SU-DHL-6 (cell line): ENCODE measurements at regions not wholly inside any gene's neighbourhood (a gene's known extent, or its start where the extent isn't known, plus 50 kb on each side); places are given as distances from the start of the nearest gene placed in this dataset.

ENCODE experiments used
- H2AFZ ChIP-seq: fragments of 200-600 bp; sonication (generic); 2 replicates; pipeline ENCODE4 v1.6.1; 2014; ENCODE audit warnings: low read depth, mild to moderate bottlenecking, moderate library complexity, mixed read lengths, antibody characterized with exemption, low read length; ENCODE audit not compliant: severe bottlenecking
- H3F3A ChIP-seq: fragments of 200-600 bp; shearing (Covaris generic); 2 replicates; pipeline ENCODE4 v1.6.0; 2016; ENCODE audit warnings: antibody characterized with exemption, mild to moderate bottlenecking; ENCODE audit not compliant: insufficient read depth
- H3K27ac ChIP-seq: fragments of 200-600 bp; sonication (generic); 2 replicates; pipeline ENCODE4 v1.5.1; 2016; ENCODE audit warnings: low read depth, mild to moderate bottlenecking, low read length, moderate library complexity, mixed read lengths
- H3K27me3 ChIP-seq: fragments of 200-600 bp; sonication (generic), shearing (Covaris generic); 2 replicates; pipeline ENCODE4 v1.6.0; 2014; ENCODE audit warnings: mild to moderate bottlenecking, low read length
- H3K36me3 ChIP-seq: fragments of 200-600 bp; sonication (generic); 2 replicates; pipeline ENCODE4 v1.6.1; 2014; ENCODE audit warnings: mild to moderate bottlenecking, low read length, mixed read lengths
- H3K4me2 ChIP-seq: fragments of 300-600, 200-600 bp; shearing (Covaris generic), sonication (generic); 2 replicates; pipeline ENCODE4 v1.6.0; 2014; ENCODE audit warnings: low read length, low read depth, mild to moderate bottlenecking; ENCODE audit not compliant: poor library complexity, severe bottlenecking
- H3K4me3 ChIP-seq: fragments of 200-600 bp; sonication (generic); 2 replicates; pipeline ENCODE4 v1.5.1; 2014; ENCODE audit warnings: antibody characterized with exemption, low read length, mild to moderate bottlenecking, mixed read lengths; ENCODE audit not compliant: insufficient read depth, poor library complexity, severe bottlenecking
- H3K79me2 ChIP-seq: fragments of 200-600 bp; sonication (generic); 2 replicates; pipeline ENCODE4 v1.6.1; 2014; ENCODE audit warnings: mild to moderate bottlenecking, low read length, moderate library complexity; ENCODE audit not compliant: insufficient read depth
- H3K9ac ChIP-seq: fragments of 200-600 bp; sonication (generic); 2 replicates; pipeline ENCODE4 v1.7.0; 2014; ENCODE audit warnings: mild to moderate bottlenecking, low read length
- H3K9me2 ChIP-seq: fragments of 200-600 bp; sonication (generic); replicated peaks from 2 replicates; pipeline ENCODE4 v1.6.1; 2014; ENCODE audit warnings: low read length; ENCODE audit not compliant: insufficient read depth
- H3K9me3 ChIP-seq: fragments of 200-600 bp; sonication (generic); 2 replicates; pipeline ENCODE4 v1.6.1; 2014; ENCODE audit warnings: low read length, mixed read lengths; ENCODE audit not compliant: insufficient read depth
- H4K20me1 ChIP-seq: fragments of 200-600 bp; sonication (generic); 2 replicates; pipeline ENCODE4 v1.6.1; 2014; ENCODE audit warnings: low read depth, mild to moderate bottlenecking, antibody characterized with exemption, low read length, moderate library complexity, mixed read lengths
- CTCF ChIP-seq: fragments of 200-600 bp; sonication (generic); IDR thresholded peaks from one replicate; pipeline ENCODE4 v1.5.1; 2017; ENCODE audit warnings: antibody characterized with exemption, mild to moderate bottlenecking, low read length, moderate library complexity; ENCODE audit not compliant: insufficient read depth, poor library complexity, severe bottlenecking
- EZH2phosphoT487 ChIP-seq: fragments of 200-600 bp; sonication (generic), shearing (Covaris generic); conservative IDR thresholded peaks from 2 replicates; pipeline ENCODE4 v1.6.1; 2018; ENCODE audit warnings: mild to moderate bottlenecking, antibody characterized with exemption, low read length, moderate library complexity, mixed read lengths

DNA sequence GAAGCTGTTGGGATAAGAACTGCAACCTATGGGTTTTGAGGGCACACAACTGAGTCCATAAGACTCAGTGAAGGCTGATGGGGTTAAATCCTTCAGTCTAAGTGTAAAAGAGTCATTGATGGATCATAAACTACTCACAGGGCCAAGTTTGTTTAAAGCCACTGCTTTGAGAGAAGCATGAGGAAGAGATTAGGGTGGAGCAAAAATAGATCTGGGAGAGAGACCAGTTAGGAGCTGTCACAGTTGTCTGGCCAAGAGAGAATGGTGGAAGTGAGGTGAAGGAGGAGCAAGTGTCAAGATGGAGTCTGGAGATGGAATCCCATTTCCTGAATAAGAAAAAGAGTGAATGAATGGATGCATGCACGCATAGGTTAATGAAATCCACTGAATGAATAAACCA is 379.1 kb upstream of the CDH11 start:
- Histone ChIP-seq H3K9me3 (no peaks in the 10 kb centered on the region), H3K27ac (no peak overlapping the region), H3K36me3 (no peaks in the 10 kb centered on the region), H2AFZ (no peak overlapping the region), H4K20me1 (no peaks in the 10 kb centered on the region), H3K79me2 (no peaks in the 10 kb centered on the region), H3K4me2 (no peak overlapping the region), H3K9ac (no peak overlapping the region), H3F3A (no peaks in the 10 kb centered on the region), H3K9me2 (no peaks in the 10 kb centered on the region), H3K27me3 (no peaks in the 10 kb centered on the region), H3K4me3 (no peak overlapping the region)
- no peak for TF ChIP-seq EZH2phosphoT487
- TF ChIP-seq CTCF = no peak

- no peak overlapping the region for H3K4me3 ChIP-seq
- H3F3A ChIP-seq = no peaks in the 10 kb centered on the region
- H3K27me3 ChIP-seq = no peaks in the 10 kb centered on the region
- TF ChIP-seq EZH2phosphoT487 (no peak), CTCF (no peak)
- no peak overlapping the region for H3K27ac ChIP-seq
- no peaks in the 10 kb centered on the region for H3K9me3 ChIP-seq
- no peak overlapping the region for H3K4me2 ChIP-seq
- no peak overlapping the region for H2AFZ ChIP-seq
- H3K9ac ChIP-seq = no peak overlapping the region
- no peaks in the 10 kb centered on the region for H3K79me2 ChIP-seq
- no peaks in the 10 kb centered on the region for H3K9me2 ChIP-seq
- no peaks in the 10 kb centered on the region for H3K36me3 ChIP-seq
- no peaks in the 10 kb centered on the region for H4K20me1 ChIP-seq
Observed at GRCh38 chr16:65500007-65500406, 378.1 kb upstream of the CDH11 start.

DNA sequence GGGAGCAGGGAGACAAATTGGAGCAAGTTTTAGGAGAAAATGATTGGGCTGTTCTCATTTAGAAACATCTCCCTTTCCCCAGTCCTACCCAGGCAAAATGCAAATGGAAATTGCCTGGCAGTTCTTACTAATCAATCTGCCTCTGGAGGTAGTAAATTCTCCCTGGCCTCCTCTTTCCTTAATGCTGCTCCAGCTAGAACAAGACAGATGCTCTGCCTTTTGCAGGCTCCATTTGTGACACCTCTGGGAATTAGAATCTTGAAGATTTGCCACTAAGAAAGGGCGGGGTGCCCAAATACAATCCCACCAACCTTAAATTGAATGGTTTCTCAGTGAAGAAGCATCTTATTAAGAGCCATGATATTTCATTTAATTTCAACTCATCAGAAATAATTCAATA is 377.7 kb upstream of the CDH11 start:
- Histone ChIP-seq H3K79me2 (no peaks in the 10 kb centered on the region), H3F3A (no peaks in the 10 kb centered on the region), H3K9ac (no peak overlapping the region), H3K4me3 (no peak overlapping the region), H3K9me2 (no peaks in the 10 kb centered on the region), H3K27me3 (no peaks in the 10 kb centered on the region), H3K27ac (no peak overlapping the region), H4K20me1 (no peaks in the 10 kb centered on the region), H3K36me3 (no peaks in the 10 kb centered on the region), H2AFZ (no peak overlapping the region), H3K9me3 (no peaks in the 10 kb centered on the region), H3K4me2 (no peak overlapping the region)
- no peak for TF ChIP-seq EZH2phosphoT487
- no peak for TF ChIP-seq CTCF

- Histone ChIP-seq H3K9ac (no peak overlapping the region), H3K9me2 (no peaks in the 10 kb centered on the region), H3K4me2 (no peak overlapping the region), H3K27me3 (no peaks in the 10 kb centered on the region), H3K27ac (no peak overlapping the region), H2AFZ (no peak overlapping the region), H3K36me3 (no peaks in the 10 kb centered on the region), H3K79me2 (no peaks in the 10 kb centered on the region), H3K9me3 (no peaks in the 10 kb centered on the region), H3F3A (no peaks in the 10 kb centered on the region), H4K20me1 (no peaks in the 10 kb centered on the region), H3K4me3 (no peak overlapping the region)
- TF ChIP-seq CTCF = no peak
- TF ChIP-seq EZH2phosphoT487 = no peak
Observed at GRCh38 chr16:65497571-65497970, 375.7 kb upstream of the CDH11 start.
